IPS DF 4.7 (cell line): ENCODE measurements at regions not wholly inside any gene's neighbourhood (a gene's known extent, or its start where the extent isn't known, plus 50 kb on each side); places are given as distances from the start of the nearest gene placed in this dataset.
"Not testable (repeated sequence)": the region's sequence is repeated elsewhere in the genome, so short reads cannot be mapped to it uniquely, and the experiment has no call there.

Source experiments
- DNase-seq: peaks from one replicate; pipeline ENCODE4 v3.0.0-alpha.2; 2013; ENCODE audit warnings: low spot score; ENCODE audit errors: extremely low read depth

DNA sequence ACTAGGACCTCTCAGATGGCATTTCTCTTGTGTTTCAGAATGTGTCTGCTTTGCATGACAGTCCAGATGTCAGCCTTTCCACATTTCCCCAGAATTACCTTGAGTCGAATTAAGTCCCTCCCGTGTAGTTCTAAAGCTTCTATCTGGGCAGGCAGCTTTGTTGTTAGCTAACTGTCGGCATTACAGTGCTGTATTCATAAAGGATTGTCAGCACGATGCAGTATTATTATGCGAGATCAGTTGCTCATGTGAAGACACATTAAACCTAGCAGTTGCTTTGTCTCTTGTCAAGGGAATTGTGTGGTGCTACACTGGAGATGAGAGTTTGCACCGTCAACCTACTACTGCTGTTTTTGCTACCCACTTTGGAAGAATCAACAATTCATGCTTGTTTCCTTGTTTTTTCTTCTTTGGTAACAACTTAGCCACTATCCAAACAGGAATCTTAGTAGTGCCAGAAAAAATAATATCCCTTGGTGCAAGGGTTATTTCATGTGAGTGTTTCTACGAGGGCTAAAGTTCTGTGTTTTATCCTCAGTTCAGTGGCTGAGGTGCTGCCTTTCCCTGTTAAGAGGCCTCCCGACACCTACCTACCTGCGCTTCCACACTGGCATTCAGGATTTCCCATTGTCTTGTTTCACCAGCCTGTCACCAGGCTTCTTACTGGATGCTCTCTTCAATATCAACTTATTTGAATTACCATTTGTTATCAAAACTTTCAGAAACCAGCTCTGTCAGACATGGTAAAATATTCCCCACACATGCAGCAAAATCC is 297.9 kb upstream of the G2E3 start:
- no peak for DNase-seq

GRCh38 chr14:30264161-30264560 is 294.8 kb upstream of the G2E3 start:
- DNase-seq: no peak

DNA sequence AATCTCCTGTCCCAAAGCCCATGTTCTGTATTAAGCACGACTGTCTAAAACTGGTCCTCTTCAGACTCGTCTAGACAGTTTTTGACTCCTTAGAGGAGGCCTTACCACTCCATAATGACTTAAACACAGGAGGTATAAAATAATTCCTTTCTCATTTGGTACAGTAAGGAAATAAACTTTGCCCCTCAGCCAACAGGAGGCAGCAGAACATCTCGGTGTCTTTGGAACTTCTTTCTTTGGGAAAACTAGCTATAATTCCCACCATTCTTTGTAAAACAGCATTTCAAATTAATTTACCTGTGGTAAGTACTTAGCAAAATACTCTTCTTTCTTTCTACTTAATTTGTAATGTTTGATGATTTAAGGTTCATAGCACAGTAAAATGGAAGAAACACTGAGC is 292.7 kb upstream of the G2E3 start:
- DNase-seq: no peak

DNA sequence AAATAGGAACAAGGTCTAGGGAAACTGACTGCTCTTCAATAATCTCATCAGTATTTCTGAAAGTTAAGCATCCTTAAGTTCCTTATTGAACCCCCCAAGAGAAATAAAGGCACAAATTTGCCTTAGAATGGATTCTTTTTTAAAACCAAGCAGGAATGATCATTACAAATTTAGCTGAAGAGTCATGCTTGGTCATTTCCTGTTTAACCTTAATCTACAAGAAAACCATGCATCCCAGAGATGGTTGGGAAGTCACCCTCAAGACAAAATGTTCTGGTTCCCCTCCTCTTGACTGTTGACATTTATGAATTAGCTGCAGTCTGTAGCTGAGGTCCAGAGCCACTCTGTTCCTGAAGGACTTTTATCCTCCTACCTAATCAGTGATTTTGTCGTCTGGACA is 291.8 kb upstream of the G2E3 start:
- DNase-seq: no peak

DNA sequence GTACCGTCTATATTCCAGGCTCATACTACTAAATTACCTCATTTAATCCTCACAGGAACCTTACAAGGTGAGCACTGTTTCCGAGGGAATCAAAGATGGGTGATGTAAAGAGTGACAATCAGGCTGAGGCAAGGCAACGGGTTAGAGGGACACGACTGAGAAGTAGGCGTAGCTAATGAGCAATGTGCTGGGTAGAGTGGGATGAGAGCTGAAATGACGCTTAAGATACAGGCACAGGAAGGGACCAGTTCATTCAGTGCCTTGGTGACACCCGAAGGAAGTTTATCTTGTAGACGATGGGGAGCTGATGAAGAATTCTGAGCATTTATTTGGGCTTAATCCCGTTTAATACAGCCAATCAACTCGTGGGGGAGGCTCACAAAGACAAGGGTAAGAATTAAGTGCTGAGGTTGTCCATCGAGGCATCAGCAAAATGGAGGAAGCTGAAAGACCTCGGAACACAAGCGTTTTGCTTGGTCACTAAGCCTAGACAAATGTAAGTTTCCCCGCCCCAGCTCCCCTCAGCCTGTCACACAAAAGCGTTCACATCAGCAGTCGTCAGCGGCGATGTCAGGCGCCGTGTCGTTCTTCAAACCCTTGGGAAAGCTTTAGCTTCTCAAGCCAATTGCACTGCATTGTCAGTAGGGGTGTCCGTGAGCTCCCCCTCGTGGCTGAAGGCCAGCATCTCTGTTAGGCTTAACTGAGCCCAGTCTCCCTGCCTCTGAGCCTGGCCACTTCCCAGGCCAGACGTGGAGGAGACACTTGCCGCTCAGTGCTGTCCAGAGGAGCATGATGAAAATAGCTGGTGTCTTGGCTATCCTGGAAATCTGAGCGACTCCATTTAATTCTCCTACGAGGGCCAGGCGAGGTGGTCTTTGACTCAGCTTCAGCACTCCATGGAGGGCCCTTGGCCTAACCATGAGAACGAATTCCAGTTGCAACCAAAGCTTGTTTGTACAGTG is 288.5 kb upstream of the G2E3 start:
- peak; percentile 81 for DNase-seq

- no peak for DNase-seq
Observed at GRCh38 chr14:30271811-30272323, 287.1 kb upstream of the G2E3 start.

GRCh38 chr14:30272848-30273832 is 285.8 kb upstream of the G2E3 start:
- DNase-seq: no peak

GRCh38 chr14:30275604-30276003 is 283.4 kb upstream of the G2E3 start:
- DNase-seq: no peak

- DNase-seq: no peak
Observed at GRCh38 chr14:30277268-30277667, 281.7 kb upstream of the G2E3 start.

GRCh38 chr14:30278856-30279255 is 280.1 kb upstream of the G2E3 start:
- DNase-seq: not testable (repeated sequence)

- DNase-seq: peak; percentile 36
Observed at GRCh38 chr14:30283822-30284446, 275.0 kb upstream of the G2E3 start.

DNA sequence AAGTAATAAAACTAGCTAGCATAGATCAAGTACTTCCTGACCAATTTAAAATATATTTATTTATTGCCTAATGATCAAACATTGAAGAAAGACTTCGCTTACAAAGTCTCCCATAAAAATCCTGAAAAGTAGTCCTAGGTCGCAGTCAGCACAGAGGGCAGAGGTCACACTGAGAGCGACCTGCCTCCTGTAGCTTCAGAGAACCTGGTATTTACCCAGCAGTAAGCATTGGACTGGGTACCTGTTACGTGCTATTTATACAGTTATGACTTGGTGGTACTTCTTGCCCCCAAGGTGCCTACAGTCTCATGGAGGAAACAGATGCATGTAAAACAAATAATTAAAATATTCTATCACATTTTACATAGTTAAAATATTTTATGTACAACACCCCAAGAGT is 274.1 kb upstream of the G2E3 start:
- DNase-seq: no peak

DNA sequence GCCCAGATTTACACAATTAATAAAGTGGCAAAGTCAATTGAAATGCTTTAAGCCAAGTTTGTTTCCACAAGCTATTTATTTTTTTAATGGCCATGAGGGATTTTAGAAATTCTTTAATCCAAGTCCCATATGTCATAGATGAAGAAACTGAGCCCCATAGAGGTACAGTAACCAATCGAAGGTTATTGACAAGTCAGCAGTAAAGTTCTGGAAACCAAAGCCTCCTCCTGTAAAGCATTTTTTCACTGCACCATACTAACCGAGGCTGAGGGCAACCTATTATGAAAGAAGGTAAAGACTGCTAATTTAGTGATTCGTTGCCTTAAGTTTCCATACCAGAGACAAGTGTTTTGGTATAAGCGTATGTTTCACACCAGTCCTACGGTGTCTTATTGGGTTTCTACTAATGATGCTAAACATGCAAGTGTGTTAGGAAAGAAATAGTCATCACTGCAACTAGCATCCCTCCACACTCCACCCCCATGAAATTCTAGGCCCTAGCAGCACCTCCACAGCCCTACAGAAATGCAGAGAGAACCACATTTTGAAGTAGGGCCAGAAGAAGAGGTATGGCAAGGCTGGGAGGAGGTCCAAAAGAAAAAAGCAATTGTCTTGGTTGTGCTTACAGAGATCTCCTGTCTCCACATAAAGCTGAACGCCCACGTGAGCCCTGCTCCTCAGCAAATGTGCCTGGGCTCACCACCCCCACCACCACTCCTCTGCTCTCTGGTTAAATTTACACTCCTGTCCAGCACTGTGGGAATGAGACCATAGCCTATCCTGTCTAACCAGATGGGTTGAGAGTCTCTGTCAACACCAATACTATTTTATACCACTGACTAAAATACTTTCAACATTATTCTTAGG is 271.1 kb upstream of the G2E3 start:
- DNase-seq: no peak

GRCh38 chr14:30290001-30290400 is 269.0 kb upstream of the G2E3 start:
- DNase-seq: no peak

DNA sequence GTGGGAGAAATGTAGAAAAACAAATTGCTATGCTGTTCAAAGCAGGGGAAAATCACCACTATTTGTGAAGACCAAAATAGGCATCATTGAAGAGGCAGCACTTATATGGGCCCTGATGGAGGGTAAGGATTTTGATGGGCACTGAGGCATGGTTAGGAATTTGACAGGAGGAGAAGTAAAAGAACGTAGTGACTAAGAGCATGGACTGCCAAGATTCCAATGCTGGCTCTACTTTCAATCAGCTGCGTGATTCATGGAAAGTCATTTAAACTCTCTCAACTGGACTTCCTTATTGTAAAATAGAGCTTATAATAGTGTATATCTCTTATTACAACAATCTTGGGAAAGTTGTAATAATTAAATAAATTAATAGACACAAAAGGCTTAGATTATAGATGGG is 267.7 kb upstream of the G2E3 start:
- no peak for DNase-seq

DNA sequence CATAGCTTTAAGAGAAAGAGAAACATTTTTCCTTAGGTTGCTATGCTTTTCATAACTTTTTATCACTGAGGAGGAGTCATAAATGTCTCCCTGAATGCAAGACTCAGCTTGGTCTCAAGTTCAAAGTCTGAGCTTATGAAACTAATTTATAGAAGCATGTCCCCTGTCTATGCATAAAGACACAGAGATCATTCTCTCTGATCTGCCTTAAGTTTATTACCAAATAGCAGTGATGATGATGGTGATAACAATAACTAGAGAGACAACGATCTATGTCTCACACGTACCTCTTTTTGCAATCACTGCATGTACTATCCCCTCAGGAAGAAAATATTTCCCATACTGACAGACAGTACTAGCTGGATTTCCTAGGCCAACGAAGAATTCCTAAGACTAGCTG is 266.4 kb upstream of the G2E3 start:
- DNase-seq: no peak

DNA sequence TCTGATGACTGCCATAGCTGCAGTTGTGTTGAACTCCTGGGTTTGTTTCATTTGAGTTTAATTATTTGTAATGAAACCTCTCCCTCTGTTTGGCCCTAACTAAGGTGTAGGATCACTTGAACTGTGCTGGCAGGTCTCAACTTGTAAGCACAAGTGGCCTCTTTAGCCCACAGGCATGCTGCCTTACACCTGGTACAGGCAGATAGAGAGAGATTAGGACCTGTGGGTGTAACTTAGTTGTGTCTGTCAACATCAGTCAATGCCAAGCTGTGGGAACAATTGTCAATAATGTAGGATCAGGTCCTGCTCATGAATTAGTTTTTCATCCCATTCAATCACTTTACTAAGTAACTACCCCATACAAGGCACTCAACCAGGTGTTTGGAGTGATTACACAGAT is 263.0 kb upstream of the G2E3 start:
- DNase-seq: no peak

- DNase-seq: no peak
Observed at GRCh38 chr14:30296931-30297405, 262.0 kb upstream of the G2E3 start.
